AG04449 (cell line): ENCODE measurements at regions not wholly inside any gene's neighbourhood (a gene's known extent, or its start where the extent isn't known, plus 50 kb on each side); places are given as distances from the start of the nearest gene placed in this dataset.

Experiments used
- CTCF ChIA-PET: fragments of 350-600 bp; formaldehyde crosslinking; extraction: SDS; loops from one replicate; lab custom pipeline; 2021; ENCODE audit warnings: antibody characterized with exemption; lab: Yijun Ruan, JAX
- POLR2A ChIA-PET: fragments of 400-600, 350-600 bp; formaldehyde crosslinking; extraction: SDS; loops from one replicate; lab custom pipeline; 2020; ENCODE audit warnings: antibody characterized with exemption, inconsistent platforms; lab: Yijun Ruan, JAX
- DNase-seq: peaks from one replicate; pipeline ENCODE4 v3.0.0-alpha.2; 2010; ENCODE audit warnings: low read depth, low spot score
- H3K4me3 ChIP-seq: 2 replicates; pipeline ENCODE4 v1.5.1; 2011; ENCODE audit warnings: low read depth, mild to moderate bottlenecking, control low read depth, low read length
- CTCF ChIP-seq: IDR thresholded peaks from one replicate; pipeline ENCODE4 v1.5.1; 2011; ENCODE audit warnings: mild to moderate bottlenecking, moderate library complexity, low read length, control low read depth, inconsistent platforms; ENCODE audit not compliant: insufficient read depth; ENCODE audit errors: missing control alignments

GRCh38 chr18:40058811-40059570 is 1896.0 kb upstream of the PIK3C3 start:
- no peak for DNase-seq

GRCh38 chr18:40056079-40056692 is 1898.8 kb upstream of the PIK3C3 start:
- POLR2A ChIA-PET, result no interaction called here
- no peak overlapping the region for H3K4me3 ChIP-seq
- TF ChIP-seq CTCF, result no peak
- no peak for DNase-seq
- CTCF ChIA-PET, result no interaction called here

More at GRCh38 chr18:40058811-40059570, 1896.0 kb upstream of the PIK3C3 start:
- POLR2A ChIA-PET, result no interaction called here
- no peak overlapping the region for H3K4me3 ChIP-seq
- no peak for TF ChIP-seq CTCF
- CTCF ChIA-PET, result no interaction called here

- no peak for DNase-seq
- no peak for TF ChIP-seq CTCF
- H3K4me3 ChIP-seq, result no peak overlapping the region
- POLR2A ChIA-PET, result no interaction called here
- CTCF ChIA-PET, result no interaction called here
Observed at GRCh38 chr18:40055262-40055661, 1899.8 kb upstream of the PIK3C3 start.

GRCh38 chr18:40049716-40050115 is 1905.3 kb upstream of the PIK3C3 start:
- TF ChIP-seq CTCF, result no peak
- POLR2A ChIA-PET, result no interaction called here

GRCh38 chr18:40048886-40049650 is 1906.0 kb upstream of the PIK3C3 start:
- no peak for TF ChIP-seq CTCF
- no peak overlapping the region for H3K4me3 ChIP-seq
- POLR2A ChIA-PET, result no interaction called here
- CTCF ChIA-PET, result no interaction called here
- no peak for DNase-seq

More at GRCh38 chr18:40049716-40050115, 1905.3 kb upstream of the PIK3C3 start:
- CTCF ChIA-PET, result no interaction called here
- no peak overlapping the region for H3K4me3 ChIP-seq
- no peak for DNase-seq

- DNase-seq, result no peak
- POLR2A ChIA-PET, result no interaction called here
- no peak overlapping the region for H3K4me3 ChIP-seq
- TF ChIP-seq CTCF, result no peak
- CTCF ChIA-PET, result no interaction called here
Observed at GRCh38 chr18:40048253-40048652, 1906.8 kb upstream of the PIK3C3 start.
